Hematopoietic multipotent progenitor cell treated with erythropoietin and hydrocortisone succinate and interleukin-3 and kit ligand, for 17 days (in vitro differentiated cells): ENCODE measurements at regions not wholly inside any gene's neighbourhood (a gene's known extent, or its start where the extent isn't known, plus 50 kb on each side); places are given as distances from the start of the nearest gene placed in this dataset.

Experiments
- DNase-seq: peaks from one replicate; pipeline ENCODE4 v3.0.0-alpha.2; 2015; ENCODE audit warnings: low spot score

DNA sequence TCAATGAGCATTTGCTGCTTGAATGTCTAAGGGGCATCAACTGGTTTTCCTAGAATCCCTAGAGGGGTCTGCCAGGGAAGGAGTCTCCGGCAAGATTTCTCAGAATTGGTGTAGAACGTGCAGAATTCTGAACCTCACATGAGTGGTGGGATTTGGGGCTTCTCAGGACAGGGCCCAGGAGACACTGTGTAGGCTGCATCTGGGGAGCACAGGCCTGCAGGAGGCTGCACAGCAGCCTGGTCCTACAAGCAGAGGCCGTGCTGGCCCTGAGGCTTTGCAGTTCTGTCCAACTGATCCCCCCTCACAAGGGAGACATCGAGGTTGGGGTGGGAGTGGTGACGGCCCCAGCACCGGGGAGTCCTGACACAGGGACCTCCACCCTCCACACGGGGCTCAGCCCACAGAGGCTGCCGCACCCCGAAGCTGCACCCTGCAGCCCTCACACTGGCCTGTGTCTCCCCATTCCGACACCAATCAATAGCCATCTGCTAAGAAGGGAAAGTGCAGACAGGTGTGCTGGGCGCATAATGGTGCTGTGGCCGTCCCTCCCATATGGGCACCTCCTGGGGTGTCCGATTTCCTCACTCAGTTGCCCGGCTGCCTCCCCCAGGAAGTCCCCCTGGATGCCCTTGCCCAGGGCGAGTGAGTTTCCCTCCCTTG lies 688.1 kb downstream of the BRD1 start:
- no peak for DNase-seq

DNA sequence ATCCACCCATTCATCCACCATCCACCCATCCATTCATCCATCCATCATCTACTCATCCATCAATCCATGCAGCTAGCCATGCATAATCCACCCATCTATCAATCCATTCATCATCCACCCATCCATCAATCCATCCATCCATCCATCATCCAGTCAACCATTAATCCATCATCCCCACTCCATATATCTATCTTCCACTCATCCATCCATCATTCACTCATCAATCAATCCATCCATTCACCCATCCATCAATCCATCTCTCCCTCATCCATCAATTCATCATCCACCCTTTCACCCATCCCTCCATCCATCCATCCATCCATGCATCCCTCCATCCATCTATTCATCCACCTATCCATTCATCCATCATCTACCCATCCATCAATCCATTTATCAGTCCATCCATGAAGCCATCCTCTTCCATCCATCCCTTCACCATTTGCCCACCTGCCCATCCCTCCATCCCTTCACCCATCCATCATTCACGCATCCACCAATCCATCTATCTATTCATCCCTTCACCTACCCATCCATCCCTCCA lies 689.4 kb downstream of the BRD1 start:
- no peak for DNase-seq

DNA sequence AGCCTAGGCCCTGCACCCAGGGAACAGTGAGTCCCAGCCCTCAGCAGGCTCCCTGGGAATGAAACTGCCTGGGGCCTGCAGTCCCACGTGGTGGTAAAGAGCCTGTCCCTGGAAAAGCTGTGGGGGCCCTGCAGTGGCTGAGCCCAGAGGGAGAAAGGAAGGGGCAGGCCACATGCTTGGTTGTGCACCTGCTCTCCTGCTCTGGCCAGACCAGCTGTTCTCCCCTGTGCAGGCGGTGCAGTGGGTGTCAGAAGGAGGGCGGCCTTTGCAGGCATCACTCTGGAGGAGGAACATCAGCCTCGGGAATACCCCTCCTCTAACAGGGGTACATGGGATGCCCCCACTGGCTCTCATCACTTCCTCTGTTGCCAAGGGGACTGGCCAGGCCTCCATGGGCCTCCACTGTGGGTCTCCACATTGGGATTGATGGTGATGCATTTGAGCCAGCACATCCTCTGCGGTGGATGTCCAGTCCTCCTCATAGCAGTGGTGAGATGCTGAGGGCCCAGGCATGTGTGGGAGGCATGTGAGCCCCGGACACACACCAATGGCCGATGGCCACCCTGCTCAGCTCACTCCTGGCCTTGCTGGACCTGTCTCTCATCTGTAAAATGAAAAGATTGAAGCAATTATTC lies 690.4 kb downstream of the BRD1 start:
- DNase-seq, result no peak

DNA sequence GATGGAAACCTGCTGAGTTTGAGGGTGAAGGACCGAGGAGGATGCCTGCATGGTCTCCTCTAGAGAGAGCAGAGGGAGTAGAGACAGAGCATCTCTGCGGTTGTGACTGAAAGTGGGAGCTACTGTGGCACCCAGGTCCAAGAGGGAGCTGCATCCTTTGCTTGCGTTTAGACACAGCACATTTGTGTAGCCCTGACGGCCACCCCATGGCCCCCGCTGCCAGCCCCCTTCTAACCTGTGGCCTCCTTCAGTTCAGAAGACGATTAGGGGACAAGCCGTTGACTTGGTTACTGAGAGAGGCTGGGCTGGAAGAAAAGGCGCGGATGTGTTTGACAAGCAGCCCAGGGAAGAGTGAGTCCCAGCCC lies 690.9 kb downstream of the BRD1 start:
- DNase-seq, result no peak

DNA sequence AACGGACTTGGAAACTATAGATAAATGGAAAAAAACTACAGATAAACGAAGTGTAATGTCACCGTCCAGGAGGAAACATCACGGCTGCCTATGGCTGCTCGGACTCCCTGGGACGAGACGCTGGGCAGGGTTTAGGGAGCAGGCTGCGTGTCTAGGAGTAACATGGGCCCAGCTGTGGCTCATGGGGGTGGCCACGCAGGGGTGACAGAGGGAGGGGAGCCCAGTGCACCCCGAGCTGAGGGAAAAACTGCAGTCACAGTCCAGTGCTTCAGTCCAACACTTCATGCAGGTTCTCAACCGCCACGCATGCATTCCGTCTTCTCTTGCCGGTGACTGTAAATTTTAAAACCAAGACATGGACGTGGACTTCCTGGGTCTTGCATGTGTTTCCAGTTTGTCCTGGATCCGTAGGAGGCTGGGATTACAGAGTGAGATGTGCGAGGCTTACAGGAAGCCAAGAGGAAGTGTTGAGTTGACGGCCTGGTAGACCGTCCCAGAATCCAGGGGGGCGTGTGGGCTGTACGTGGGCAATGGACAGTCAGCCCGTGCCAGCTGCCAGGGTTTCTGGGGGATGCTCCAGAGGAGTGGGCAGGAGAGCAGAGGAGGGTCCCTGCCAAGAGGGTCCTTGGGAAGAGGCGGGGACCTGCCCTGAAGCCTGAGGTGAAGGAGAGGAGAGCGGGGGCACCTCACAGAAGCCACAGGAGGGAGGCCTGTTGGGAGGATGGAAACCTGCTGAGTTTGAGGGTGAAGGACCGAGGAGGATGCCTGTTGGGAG lies 691.4 kb downstream of the BRD1 start:
- DNase-seq, result no peak

DNA sequence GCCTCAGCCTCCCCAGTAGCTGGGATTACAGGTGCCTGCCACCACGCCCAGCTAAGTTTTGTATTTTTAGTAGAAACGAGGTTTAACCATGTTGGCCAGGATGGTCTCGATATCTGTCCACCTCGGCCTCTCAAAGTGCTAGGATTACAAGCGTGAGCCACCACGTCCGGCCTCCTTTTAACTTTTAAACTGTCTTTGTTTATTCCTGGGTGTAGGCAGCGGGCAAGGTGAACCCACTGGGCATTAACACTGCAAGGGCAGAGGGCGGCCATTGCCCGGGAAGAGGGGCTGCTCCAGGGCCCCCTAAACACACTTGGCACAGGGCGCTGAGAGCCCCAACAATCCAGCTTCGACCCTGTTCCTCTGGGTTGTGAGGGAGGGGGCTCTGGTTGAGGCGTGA lies 693.6 kb downstream of the BRD1 start:
- DNase-seq, result no peak

DNA sequence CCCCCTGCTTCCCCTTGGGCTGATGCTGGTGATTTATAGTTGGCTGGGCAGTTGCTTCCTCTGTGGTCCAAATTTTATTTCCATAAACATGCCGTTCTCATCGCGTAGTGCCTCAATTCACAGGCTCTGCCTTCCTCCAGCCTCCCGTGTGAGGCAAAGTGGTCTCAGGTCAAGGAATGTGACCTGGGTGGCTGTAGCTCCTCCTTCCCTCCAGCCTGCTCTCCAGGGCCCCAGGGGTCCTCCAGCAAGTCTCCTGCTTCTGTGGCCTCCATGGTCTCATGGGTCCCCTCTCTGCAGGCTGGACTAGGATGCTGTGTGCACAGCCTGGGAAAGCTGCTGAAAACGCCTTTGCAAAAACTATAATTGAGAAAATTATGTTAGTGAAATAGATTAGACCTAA lies 694.1 kb downstream of the BRD1 start:
- no peak for DNase-seq

DNA sequence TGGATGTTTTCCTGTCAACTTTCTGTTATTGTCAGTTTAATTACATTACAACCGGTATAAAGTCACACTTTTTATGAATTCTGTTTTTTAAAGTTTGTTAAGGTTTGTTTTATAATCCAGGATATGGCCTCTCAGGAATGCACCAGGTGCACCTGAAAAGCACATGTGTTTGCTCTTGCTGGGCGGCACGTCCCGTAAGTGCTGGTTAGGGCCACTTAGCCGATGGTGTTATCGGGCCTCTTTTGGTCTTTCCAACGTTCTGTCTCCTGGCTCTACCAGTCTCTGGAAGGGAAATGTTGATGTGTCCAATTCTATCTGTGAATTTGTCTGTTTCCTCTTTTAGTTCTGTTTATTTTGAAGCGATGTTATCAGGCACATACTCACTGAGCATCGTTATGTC lies 695.7 kb downstream of the BRD1 start:
- DNase-seq, result no peak

DNA sequence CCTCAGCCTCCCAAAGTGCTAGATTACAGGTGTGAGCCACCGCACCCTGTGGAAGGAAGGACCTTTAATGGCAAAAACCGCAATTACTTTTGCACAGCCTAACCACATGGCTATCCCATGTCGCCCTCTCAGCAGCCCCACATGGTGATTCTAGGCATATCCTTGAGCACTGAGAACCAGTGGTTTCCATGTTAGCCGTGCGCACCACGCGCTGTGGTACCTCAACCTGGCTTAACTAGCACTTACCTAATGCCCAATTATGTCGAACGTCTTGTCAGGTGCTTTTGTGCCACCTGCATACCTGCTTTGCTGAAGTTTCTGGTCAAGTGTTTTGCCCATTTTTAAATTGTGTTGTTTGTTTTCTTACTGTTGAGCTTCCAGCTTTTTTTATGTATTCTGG lies 697.9 kb downstream of the BRD1 start:
- DNase-seq, result no peak

DNA sequence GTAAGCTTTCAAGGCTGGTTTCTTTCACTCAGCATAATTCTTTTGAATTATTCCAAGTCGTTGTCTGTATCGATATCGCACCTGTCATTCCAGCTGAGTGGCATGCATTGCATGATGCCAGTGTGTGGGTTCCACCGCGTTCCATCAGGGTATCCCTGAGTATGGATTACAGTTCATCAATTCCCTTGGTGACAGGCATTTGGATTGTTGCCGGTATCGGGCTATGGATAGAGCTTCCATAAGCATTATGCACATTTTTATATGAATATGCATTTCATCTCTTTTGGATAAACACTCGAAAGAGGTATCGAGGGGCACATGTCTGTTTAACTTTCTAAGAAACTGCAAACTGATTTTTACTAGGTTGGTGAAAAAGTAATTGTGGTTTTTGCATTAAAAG lies 698.8 kb downstream of the BRD1 start:
- DNase-seq, result no peak

DNA sequence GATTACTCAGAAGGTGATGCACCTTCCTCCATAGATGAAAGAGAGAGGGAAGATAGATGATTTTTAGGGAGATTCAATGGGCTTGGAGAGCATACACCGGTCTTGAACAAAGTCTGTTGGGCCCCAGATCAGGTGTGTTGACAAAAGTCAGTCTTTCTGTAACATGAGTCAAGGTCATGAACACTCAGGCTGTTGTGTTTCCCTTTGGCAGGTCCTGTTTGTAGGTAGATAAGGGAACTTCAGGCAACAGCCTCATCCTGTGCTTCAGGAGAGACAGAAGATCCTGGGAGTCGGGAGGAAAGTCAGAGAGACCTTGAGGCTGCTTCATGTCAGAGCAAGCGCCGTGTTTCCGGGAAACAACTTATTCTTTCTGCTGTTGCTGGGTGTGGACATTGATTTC lies 703.1 kb downstream of the BRD1 start:
- DNase-seq, result no peak

DNA sequence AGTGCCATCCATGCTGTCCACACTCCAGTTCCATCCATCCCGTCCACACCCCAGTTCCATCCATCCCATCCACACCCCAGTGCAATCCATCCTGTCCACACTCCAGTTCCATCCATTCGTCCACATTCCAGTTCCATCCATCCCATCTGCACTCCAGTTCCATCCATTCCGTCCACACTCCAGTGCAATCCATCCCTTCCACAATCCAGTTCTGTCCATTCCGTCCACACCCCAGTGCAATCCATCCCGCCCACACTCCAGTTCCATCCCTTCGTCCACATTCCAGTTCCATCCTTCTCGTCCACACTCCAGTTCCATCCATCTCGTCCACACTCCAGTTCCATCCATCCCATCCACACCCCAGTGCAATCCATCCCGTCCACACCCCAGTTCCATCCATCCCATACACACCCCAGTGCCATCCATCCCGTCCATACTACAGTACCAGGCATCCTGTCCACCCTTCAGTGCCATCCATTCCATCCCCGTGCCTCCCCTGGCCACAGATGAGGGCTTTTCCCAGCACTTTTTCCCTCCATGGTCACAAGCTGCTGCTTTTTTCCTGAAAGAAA lies 704.0 kb downstream of the BRD1 start:
- DNase-seq, result no peak

DNA sequence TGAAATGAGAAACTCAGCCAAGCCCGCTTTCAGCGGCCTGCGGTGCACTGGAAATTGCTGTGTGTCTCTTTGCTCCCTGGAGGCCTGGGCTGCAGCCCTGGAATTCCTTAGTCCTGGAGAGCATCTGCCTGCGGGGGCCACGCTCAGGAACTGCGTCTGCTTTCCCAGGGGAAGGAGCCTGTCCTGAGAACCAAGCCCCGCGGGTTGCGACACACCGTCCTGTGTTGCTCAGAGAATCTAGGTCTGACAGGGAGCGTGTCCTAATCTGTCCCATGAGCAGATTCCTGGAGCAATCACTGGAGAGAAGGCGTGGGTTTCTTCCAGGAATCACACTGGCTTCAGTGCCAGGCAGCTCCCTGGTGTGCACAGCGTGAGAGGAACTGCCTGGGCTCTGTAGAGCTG lies 708.1 kb downstream of the BRD1 start:
- no peak for DNase-seq

DNA sequence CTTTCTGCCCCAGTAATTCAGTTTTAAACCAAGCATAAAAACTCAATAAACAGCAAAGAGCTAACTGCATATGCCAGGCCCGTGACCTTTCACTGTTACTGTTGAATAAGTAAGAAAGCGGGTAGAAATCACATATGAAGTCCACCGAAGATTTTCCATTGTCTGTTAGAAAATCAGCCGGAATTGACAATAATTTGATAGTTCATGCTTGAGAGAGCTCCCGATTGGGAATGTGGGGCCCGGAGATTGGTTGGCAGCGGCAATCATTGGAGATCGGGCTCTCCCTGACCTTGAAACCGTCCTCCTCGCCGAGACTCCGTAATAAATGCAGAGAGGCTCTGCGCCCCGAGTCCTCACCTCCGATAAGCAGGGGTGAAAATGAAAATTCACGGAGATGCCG lies 709.6 kb downstream of the BRD1 start:
- DNase-seq, result no peak

DNA sequence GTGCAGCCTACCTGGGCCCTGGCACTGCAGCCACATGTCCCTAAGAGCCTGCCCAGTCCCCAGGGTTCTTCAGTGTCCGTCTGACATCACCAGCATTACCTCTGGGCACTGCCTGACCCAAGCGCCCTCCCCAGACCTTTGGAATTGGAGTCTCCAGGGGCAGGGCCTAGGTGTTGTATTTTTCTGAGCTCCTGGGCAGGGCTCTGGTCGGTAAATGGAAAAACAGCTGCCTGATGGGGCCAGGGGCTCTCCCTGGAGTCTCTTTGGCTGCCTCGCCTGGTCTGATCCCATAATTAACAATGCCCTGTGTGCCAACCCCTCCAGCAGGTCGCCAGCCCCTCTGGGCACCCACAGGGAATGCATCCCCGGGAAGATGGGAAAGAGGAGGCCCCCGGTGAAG lies 710.2 kb downstream of the BRD1 start:
- no peak for DNase-seq

DNA sequence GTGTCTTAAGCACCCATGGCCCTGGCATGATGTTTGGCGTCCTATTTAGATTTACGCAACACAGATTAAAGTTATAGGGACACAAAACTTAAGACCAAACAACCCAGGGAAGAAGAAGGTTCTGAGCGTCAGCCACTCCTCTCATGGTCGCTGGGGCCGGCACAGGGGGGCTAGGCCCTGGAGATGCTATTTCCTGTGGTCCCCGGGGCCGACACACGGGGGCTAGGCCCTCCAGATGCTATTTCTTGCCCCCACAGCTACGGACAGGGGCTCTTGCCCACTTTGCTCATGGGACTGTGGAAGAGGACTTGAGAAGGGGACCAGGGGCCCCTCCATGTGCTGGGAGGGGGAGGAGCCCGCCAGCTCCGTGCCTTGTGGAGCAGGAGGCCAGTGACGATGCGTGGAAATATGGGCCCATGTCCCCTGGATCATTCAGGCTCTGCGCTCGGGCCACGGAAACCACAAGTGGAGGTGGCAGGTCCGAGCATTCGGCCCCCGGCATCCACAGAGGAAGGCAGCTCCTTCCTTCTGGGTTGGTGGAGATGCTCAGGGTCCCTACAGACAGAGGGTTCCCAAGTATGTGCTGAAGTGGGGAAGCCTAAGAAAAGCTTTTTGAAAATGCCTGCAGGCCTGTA lies 711.1 kb downstream of the BRD1 start:
- DNase-seq, result no peak

DNA sequence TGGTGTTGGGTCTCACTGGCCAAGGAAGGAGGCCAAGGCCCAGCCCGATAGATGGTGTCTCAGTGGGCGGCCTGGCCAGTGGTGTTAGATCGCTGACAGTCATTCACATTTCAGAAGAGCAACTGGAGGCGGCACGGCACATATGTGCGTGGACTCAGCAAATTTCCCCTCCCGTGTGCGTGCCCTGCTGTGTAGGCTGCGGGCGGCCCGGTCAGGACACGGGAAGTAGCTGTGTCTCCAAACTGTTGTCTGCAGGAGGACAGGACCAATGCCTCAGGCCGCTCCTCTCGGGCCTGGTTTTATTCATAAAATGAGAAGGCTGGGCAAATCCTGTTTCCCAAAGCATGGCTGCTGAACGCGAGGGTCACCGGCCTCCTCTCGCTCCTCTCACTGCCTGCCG lies 711.7 kb downstream of the BRD1 start:
- DNase-seq, result no peak

DNA sequence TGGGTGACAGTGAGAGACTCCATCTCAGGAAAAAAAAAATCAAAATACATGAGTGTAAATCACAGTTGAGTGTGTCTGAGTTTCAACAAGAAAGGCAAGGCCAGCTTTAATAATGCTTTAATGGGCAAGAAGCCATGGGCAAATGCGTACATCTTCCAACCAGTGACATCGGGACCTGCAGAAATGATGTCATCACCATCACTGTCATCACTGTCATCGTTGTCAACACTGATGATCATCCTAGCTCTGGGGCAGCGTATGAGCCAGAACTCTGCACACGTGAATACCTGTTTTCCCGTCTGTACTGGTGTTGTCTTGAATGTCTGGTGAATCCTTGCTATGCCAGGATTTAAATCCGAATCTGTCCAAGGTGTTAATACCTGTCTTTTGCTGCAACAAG lies 712.5 kb downstream of the BRD1 start:
- DNase-seq, result no peak

DNA sequence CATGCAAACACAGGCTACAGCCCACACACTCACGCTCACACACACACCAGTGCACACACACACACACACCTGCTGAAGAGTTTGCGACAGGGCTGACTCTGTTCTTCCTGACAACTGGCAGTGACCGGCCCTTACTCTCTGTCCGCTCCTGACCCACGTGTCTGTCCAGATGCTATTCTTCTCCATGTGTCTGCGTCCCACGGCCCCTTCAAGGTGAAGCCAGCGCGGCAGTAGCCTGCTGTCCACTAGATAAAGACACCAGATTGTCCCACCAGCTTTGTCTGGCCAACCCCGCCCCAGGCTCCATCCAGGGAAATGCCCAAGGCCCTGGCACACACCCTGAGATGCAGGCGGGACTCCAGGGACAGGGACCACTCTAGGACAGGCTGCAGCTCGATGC lies 713.9 kb downstream of the BRD1 start:
- no peak for DNase-seq

DNA sequence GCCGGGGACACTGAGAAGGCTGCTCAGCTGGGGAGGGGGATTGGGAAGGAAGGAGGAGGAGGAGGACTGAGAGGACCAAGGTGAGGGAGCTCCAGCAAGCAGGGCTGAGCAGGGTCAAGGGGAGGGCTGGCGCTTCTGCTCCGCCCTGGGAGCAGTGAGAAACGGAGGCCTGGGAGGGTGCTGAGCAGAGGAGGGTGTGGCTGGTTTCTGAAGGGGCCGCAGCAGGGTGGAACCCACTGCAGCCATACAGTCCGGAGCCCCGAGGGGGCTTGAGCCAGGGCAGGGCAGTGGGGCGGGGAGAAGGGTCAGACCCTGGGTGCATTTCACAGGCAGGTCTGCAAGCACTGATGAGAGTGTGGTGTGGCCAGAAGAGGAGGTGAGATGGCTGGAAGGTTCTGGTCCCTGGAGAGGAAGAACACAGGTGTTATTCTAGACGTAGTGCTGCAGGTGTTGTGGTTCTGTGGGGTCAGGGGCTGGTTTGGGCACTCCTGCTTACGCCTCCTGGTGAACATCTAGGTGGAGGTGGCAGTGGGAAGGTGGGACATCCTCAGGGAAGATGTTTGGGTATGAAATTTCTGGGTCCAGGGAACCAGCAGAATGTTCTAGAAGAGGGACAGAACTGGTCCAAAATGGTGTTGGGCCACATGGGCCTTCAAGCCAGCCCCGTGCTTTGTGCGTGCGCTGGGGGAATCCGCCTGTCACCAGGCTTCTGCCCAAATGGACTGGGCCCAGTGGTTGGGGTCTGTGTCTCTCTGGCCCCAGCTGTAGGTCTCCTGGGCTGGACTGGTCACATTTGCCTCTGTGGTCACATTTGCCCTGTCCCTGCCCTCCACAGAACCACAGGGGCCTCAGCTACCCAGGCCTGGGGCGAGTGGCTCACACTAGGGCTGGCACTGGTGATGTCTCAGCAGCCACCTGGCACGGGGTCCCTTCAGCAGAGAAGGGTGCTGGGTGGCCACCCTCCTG lies 714.7 kb downstream of the BRD1 start:
- DNase-seq, result no peak

DNA sequence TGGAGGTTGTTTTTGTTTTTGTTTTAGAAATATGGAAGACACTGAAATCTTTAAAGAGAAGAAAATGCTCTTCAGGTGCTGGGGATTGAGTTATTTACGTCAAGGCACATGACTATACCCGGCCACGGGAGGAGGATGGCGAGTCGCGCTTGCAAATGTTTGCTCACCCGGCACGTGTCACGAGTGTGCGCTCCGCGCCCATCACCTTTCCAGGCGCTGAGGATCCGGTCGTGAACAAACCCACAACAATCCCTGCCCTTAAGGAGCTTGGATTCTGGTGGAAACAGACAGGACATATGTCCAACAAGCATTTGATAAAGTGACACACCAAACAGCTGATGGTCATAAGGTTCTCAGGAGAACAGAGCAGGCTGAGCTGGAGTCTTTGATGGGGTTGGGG lies 715.5 kb downstream of the BRD1 start:
- DNase-seq, result no peak
